HuH-7 (cell line): ENCODE measurements at regions not wholly inside any gene's neighbourhood (a gene's known extent, or its start where the extent isn't known, plus 50 kb on each side); places are given as distances from the start of the nearest gene placed in this dataset.

Experiments
- DNase-seq: peaks from one replicate; pipeline ENCODE4 v3.0.0; 2011; ENCODE audit warnings: low spot score

DNA sequence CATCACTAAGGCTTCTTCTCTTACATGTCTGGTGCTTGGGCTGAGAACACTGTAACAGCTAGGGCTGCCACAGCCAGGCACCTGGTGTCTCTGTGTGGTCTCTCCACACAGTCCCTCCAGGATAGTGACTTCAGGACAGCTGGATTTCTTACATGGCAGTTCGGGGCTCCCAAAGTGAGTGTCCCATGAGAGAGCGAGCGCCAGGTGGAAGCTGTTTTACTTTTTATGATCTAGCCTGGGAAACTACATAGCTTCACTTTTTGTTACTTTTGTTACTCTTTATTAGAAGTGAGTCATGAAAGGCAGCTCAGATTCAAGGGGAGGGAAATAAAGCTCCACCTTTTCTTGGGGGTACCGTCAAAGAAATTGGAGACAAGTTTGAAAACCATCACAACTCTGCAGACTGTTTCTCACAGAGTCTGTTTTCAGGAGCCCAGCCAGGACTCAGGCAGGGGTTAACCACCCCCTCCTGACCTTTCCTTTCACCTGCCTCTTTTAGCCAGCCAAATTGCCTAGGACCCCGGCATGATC, 373.0 kb downstream of the MID1IP1 start:
- DNase-seq = no peak

GRCh38 chrX:39174772-39175417, 373.6 kb downstream of the MID1IP1 start:
- DNase-seq = no peak

- no peak for DNase-seq
These were observed 374.3 kb downstream of the MID1IP1 start for GRCh38 chrX:39175418-39176057.

DNA sequence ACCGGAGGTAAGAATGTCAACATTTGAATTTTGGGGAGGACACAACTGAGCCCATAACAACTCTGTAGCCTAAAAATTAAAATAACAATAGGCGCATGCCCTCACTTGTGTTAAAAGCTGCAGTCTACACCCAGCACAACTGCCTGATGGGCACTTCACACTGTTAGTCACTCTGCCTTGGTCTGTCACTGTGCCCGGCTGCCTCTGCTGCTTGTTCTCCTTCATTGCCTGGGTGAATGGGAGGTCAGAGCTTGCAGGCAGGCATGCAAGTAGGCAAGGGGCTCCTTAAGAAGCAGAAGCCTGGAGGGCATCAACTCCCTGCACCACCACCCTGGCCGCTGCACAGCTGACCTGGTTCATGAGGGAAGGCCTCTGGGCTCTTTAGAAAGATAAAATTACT, 374.8 kb downstream of the MID1IP1 start:
- no peak for DNase-seq

- DNase-seq = no peak
These were observed 388.2 kb downstream of the MID1IP1 start for GRCh38 chrX:39189431-39189830.

- no peak for DNase-seq
These were observed 393.4 kb downstream of the MID1IP1 start for GRCh38 chrX:39194673-39195072.

DNA sequence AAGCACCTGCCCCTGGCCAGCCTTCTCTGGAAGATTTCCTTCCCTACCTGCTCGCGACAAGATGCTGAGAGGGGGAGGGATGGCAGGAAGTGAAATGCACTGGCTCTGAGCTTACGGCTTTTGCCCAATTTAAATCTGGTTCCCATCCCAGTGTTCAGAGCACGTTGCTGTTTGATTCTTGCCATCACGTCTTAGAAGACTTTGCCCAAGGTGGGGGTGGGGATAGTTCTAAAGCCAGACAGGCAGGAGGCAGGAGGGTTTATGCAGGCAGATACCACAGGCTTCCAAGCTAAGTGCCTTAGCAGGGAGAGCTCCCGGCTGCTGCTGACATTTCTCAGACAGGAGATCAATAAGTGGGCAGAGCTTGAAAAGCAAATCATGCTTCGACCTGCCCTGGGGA, 393.9 kb downstream of the MID1IP1 start:
- no peak for DNase-seq

DNA sequence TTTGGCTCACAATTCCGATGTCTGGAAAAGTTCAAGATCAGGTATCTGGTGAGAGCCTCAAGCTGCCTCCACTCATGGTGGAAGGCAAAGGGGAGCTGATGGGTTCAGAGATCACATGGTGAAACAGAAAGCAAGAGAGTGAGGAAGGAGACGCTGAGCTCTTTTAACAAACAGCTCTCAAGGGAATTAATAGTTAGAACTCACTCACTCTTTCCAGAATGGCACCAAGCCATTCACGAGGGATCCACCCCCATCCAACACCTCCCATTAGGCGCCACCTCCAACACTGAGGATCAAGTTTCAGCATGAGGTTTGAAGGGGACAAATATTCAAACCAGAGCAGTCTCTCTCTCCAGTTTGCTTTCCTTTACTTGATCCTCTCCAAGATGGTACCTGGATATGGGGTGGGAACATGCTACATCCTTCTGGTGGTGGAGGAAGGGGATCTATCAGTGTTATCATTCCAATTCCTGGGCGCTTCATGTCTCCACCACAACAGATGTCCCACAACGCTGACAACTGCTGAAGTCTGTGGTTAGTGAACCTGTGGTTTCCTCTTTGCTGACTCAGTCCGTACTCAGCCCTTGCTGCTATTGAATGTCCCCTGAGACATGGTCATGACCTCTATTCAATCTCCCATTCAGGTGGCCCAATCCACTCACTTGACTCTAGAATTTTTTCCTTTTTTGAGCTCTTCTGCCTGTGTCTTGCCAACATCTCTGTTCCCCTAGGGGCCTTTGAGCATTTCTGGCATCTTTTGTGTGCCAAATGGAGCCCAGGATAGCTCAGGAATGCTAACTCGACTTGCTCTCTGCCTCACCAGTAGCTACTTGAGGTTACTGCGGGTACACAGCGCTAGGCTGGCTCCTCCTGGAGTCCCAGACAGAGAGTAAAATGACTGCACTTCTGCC, 395.2 kb downstream of the MID1IP1 start:
- no peak for DNase-seq

DNA sequence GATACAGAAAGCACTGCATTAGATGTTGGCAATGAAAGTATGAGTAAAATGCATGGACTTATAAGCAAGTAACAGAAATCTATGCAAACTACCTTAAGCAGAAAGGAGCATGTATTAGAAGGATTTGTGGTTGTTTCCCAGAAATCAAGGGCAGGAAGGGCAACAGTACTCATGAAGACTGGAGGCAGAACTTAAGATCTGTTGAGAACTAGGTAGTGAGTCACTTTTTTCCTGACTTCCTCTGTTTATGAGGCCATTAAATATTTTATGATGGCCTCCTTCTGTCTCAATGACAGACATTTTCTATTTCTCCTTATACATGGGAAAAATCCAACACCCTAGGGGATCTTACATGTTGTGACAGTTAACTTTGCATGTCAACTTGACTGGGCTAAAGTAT, 398.2 kb downstream of the MID1IP1 start:
- no peak for DNase-seq

GRCh38 chrX:39201305-39201990, 400.2 kb downstream of the MID1IP1 start:
- DNase-seq = no peak

- no peak for DNase-seq
These were observed 401.4 kb downstream of the MID1IP1 start for GRCh38 chrX:39202641-39203040.

DNA sequence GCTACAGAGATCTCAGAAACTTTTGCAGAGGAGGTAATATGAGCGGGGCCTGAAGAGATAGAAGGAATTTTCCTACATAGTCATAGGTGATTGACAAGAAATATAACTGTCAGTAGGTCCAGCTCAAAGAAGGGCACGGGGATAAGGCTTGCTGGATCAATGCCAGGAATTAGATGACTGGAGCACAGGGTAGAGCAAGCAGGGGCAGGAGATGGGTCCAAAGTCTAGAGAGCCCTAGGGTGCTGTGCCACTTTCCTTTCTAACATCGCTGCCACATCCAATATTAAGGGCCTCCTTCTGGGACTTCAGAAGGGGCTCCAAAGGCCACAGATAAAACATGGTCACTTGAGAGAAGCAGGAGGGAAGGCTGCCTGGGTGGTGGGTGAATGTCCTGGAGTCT, 402.2 kb downstream of the MID1IP1 start:
- no peak for DNase-seq

GRCh38 chrX:39204353-39204752, 403.1 kb downstream of the MID1IP1 start:
- no peak for DNase-seq

- no peak for DNase-seq
These were observed 403.7 kb downstream of the MID1IP1 start for GRCh38 chrX:39204945-39205344.

DNA sequence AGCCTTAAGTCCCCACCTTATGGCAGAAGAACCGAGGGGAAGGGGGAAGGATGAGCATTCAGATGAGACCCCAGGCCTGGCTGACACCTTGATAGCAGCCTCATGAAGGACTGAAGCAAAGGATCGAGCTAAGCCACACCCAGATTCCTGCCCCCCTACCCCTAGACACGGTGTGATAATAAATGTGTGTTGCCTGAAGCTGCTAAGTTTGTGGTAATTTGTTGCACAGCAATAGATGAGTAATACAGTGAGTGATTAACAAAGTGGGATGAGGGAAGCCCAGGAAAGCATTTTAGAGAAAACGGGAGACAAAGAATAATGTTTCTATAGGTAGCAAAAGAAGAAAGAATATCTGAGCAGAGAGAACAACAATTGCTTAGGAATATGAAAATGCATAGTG, 404.2 kb downstream of the MID1IP1 start:
- no peak for DNase-seq

- DNase-seq = no peak
These were observed 405.3 kb downstream of the MID1IP1 start for GRCh38 chrX:39206399-39207145.

DNA sequence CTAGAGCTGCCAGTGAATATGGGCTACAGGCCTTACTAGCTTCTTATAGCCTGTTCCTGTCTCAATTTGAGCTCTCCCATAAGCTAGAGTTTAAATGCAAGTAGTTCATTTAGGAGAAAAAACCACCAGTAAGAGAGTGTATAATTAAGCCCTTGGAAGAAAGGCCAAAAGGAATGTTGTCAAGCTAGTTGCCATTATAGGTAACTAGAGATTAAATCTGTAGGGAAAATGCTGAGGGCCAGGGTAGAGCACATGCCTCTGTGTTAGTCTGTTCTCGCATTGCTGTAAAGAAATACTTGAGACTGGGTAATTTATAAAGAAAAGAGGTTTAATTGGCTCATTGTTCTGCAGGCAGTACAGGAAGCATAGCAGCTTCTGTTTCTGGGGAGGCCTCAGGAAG, 410.2 kb downstream of the MID1IP1 start:
- no peak for DNase-seq

DNA sequence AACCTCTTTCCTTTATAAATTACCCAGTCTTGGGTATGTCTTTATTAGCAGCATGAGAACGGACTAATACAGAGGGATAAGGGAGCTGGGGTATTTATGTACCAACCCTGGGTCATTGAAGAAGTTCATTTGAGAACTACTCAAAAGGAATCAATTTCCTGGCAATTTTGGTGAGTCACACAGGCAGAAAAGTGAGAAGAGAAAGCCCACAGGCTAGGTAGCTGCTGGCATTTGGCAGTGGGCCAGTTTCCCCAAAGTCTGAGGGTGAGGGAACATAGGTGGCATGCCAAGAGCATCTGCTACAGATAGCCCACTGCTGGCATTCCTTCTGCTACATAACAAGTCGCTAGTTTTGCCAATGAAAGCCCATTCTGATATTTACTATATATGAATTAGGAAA, 411.2 kb downstream of the MID1IP1 start:
- DNase-seq = no peak

DNA sequence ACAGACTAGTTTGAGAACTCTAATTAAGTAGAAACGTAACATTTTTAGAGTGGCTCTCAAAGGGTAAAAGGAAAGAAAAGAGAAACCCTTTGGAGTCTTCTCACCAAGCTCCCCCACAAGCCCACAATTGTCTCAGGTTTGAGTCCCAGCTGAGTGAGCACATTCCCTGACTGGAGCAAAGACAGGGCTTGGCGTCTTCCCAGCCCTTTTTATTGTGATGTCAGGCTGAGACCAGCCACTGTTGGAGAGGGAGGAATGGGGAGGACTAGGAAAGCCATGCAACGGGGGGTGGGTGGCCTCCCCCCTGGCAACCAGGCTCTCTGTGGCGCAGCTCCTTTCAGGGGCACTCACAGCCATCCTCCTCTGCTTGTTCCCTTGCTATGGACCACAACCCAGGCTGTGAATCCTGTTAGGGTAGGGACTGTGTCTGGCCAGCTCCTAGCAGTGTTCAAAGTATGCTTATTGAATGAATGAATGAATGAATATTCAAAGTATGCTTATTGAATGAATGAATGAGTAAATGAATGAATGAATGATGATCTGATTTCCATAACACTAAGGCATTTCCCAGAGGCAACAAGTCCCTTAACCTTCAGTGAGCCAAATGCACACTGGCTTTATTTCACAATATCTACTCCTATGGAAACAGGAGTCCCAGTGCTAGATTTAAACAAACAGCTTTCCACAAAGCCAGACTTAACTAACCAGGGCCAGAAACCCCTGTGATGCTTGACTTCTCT, 413.3 kb downstream of the MID1IP1 start:
- DNase-seq = no peak

GRCh38 chrX:39220952-39221351, 419.7 kb downstream of the MID1IP1 start:
- DNase-seq = no peak
